A673 (cell line): ENCODE measurements at regions not wholly inside any gene's neighbourhood (a gene's known extent, or its start where the extent isn't known, plus 50 kb on each side); places are given as distances from the start of the nearest gene placed in this dataset.

Experiments
- BruUV-seq: library from RNA; stranded (reverse); fragments of 400-500 nt; replicated peaks from 2 replicates; lab custom pipeline; 2021; lab: Mats Ljungman, UMichigan
- CTCF ChIA-PET: fragments of 300-600 bp; sonication (Branson Sonifier 250); formaldehyde crosslinking; loops from one replicate; lab custom pipeline; 2022; ENCODE audit warnings: antibody characterized with exemption; lab: Charles Lee
- POLR2A ChIA-PET: fragments of 300-600 bp; sonication (Branson Sonifier 250); formaldehyde crosslinking; loops from one replicate; lab custom pipeline; 2022; ENCODE audit warnings: antibody characterized with exemption; ENCODE audit not compliant: low non-redundant PET; lab: Charles Lee
- DNase-seq: peaks from one replicate; pipeline ENCODE4 v3.0.0-alpha.2; 2015; ENCODE audit warnings: low spot score
- H3K27ac ChIP-seq: fragments of 200-600 bp; sonication (generic); 2 replicates; pipeline ENCODE4 v1.5.1; 2016; ENCODE audit warnings: mixed run types, low read depth, mild to moderate bottlenecking, mixed read lengths, antibody characterized with exemption, low read length; ENCODE audit not compliant: poor library complexity, severe bottlenecking
- H3K27me3 ChIP-seq: fragments of 200-600 bp; sonication (generic); replicated peaks from 2 replicates; pipeline ENCODE4 v1.6.1; 2017; ENCODE audit warnings: mixed run types, low read depth, mild to moderate bottlenecking, mixed read lengths, antibody characterized with exemption, low read length; ENCODE audit not compliant: insufficient read depth, poor library complexity
- H3K36me3 ChIP-seq: fragments of 200-600 bp; sonication (generic); 2 replicates; pipeline ENCODE4 v1.6.1; 2016; ENCODE audit warnings: mixed run types, mild to moderate bottlenecking, mixed read lengths, antibody characterized with exemption, low read length; ENCODE audit not compliant: insufficient read depth, poor library complexity, severe bottlenecking
- H3K4me1 ChIP-seq: fragments of 200-600 bp; sonication (generic); 2 replicates; pipeline ENCODE4 v1.6.1; 2017; ENCODE audit warnings: mixed run types, mild to moderate bottlenecking, mixed read lengths, antibody characterized with exemption, low read length; ENCODE audit not compliant: insufficient read depth, poor library complexity, severe bottlenecking
- H3K4me3 ChIP-seq: fragments of 200-600 bp; sonication (generic); 2 replicates; pipeline ENCODE4 v1.5.1; 2016; ENCODE audit warnings: low read depth, mixed run types, mild to moderate bottlenecking, mixed read lengths, low read length; ENCODE audit not compliant: poor library complexity, severe bottlenecking
- H3K9me3 ChIP-seq: fragments of 200-600 bp; sonication (generic); 2 replicates; pipeline ENCODE4 v1.6.1; 2016; ENCODE audit warnings: mixed run types, low read depth, mild to moderate bottlenecking, mixed read lengths, antibody characterized with exemption, low read length; ENCODE audit not compliant: poor library complexity, severe bottlenecking
- EZH2 ChIP-seq: fragments of 200-600 bp; sonication (generic); IDR thresholded peaks from 2 replicates; pipeline ENCODE4 v1.6.1; 2017; ENCODE audit warnings: borderline replicate concordance, low read depth, mild to moderate bottlenecking, mixed read lengths, antibody characterized with exemption, low read length; ENCODE audit not compliant: poor library complexity, severe bottlenecking
- intact Hi-C: fragments of 100-400 bp; cut with micrococcal nuclease; formaldehyde crosslinking; loops from one replicate; pipeline ENCODE4 v1.10.0; 2022; ENCODE audit not compliant: unreplicated experiment
- TF ChIP-seq, protein P1 (sequence below): fragments of 300-800, 200-600 bp; sonication (generic); conservative IDR thresholded peaks from 2 replicates; pipeline ENCODE4 v1.5.1; 2017; ENCODE audit warnings: low read depth, mild to moderate bottlenecking, antibody characterized with exemption, low read length, moderate library complexity, mixed read lengths

DNA sequence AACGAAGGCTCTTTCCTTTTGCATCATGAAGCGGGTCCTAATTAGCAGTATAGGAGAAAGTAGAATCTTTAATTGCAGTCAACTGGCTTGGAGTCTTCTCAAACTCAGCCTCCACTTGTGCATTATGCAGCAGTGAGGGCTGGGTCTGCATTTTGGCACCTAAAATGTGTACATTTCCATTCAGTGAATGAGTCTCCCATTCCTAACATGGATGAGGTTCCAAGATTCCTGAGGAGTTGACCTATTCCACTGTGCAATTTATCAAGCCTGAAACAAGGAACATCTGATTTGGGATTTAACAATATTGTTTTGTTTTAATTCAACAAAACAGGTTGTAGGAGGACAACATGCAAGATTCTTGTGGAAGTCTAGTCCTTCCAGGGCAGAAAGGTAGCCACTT is 171.8 kb upstream of the S1PR3 start:
- no peak overlapping the region for H3K27ac ChIP-seq

DNA sequence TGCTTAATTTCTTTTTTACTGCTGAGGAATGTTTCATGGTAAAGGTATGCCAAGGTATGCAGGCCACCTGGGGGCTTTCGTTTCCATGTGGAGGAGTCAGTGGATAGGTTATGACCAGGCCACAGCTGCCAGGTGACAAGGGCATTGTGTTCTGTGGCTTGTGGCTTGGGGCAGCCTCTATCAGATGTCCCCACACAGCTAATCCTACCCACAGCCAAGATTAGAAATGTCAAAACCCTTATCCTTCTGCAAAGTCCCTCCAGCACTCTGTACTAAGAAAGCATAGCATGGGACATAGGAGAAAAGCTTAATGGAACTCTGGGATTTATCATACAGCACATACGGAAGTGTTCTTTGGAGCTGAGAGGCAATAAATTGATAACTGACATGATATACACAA is 171.2 kb upstream of the S1PR3 start:
- H3K4me1 ChIP-seq: peaks cover 32% of the 10 kb centered on the region
- no TSS peak for BruUV-seq
- H3K27me3 ChIP-seq: no peaks in the 10 kb centered on the region
- ChIA-PET POLR2A (no interaction called here), CTCF (no interaction called here)
- DNase-seq: no peak
- no peak for TF ChIP-seq EZH2
- TF ChIP-seq, protein P1, sequence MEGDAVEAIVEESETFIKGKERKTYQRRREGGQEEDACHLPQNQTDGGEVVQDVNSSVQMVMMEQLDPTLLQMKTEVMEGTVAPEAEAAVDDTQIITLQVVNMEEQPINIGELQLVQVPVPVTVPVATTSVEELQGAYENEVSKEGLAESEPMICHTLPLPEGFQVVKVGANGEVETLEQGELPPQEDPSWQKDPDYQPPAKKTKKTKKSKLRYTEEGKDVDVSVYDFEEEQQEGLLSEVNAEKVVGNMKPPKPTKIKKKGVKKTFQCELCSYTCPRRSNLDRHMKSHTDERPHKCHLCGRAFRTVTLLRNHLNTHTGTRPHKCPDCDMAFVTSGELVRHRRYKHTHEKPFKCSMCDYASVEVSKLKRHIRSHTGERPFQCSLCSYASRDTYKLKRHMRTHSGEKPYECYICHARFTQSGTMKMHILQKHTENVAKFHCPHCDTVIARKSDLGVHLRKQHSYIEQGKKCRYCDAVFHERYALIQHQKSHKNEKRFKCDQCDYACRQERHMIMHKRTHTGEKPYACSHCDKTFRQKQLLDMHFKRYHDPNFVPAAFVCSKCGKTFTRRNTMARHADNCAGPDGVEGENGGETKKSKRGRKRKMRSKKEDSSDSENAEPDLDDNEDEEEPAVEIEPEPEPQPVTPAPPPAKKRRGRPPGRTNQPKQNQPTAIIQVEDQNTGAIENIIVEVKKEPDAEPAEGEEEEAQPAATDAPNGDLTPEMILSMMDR: no peak
- H3K36me3 ChIP-seq: no peaks in the 10 kb centered on the region
- no peak overlapping the region for H3K27ac ChIP-seq
- H3K9me3 ChIP-seq: no peaks in the 10 kb centered on the region
- H3K4me3 ChIP-seq: no peak overlapping the region
- intact Hi-C loops: no loop called here

More for the DNA sequence above, 171.8 kb upstream of the S1PR3 start:
- H3K4me1 ChIP-seq: peaks cover 37% of the 10 kb centered on the region
- POLR2A ChIA-PET: interaction anchor here (0.6 kb wide), 1 partner anchor 16 kb away, joined by 3 read pairs; no protein-coding TSS in a partner anchor
- no peaks in the 10 kb centered on the region for H3K36me3 ChIP-seq
- TF ChIP-seq EZH2: no peak
- TF ChIP-seq, protein P1: no peak
- no peaks in the 10 kb centered on the region for H3K27me3 ChIP-seq
- no peak for DNase-seq
- BruUV-seq: no TSS peak
- CTCF ChIA-PET: no interaction called here
- H3K4me3 ChIP-seq: no peak overlapping the region
- H3K9me3 ChIP-seq: no peaks in the 10 kb centered on the region
- intact Hi-C loops: no loop called here

DNA sequence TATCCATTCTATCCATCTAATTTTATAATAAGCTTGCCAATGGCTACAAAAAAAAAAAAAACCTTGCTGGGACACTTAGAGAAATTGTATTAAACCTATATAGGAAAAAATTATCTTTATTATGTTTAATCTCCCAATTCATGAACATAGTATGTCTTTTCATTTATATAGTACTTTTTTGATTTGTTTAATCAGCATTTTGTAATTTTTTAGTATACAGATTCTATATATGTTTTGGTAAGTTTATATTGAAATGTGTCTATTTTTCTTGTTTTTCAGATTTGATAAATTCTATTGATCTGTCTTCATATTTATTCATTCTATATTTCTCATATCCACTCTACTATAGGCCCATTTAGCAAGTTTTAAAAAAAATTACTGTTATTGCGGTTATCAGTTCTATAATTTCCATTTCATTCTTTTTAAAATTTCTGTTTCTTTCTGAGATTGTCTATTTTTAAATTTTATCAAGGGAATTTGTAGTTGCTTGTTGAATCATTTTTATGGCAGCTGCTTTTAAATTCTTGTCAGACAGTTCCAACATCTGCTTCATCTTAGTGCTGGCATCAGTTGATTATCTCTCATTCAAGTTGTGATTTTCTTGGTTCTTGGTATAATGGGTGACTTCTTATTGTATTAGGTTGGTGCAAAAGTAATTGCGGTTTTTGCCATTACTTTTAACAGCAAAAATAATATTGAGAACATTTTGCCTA is 170.1 kb upstream of the S1PR3 start:
- H3K4me1 ChIP-seq: peaks cover 25% of the 10 kb centered on the region
- no peaks in the 10 kb centered on the region for H3K9me3 ChIP-seq
- TF ChIP-seq EZH2: no peak
- TF ChIP-seq, protein P1: no peak
- intact Hi-C loops: no loop called here
- ChIA-PET POLR2A (no interaction called here), CTCF (no interaction called here)
- no peak for DNase-seq
- H3K36me3 ChIP-seq: no peaks in the 10 kb centered on the region
- no TSS peak for BruUV-seq
- no peak overlapping the region for H3K27ac ChIP-seq
- no peak overlapping the region for H3K4me3 ChIP-seq
- no peaks in the 10 kb centered on the region for H3K27me3 ChIP-seq
